GM18505 (cell line): ENCODE measurements at regions not wholly inside any gene's neighbourhood (a gene's known extent, or its start where the extent isn't known, plus 50 kb on each side); places are given as distances from the start of the nearest gene placed in this dataset.
A peak's percentile ranks its signal among the peaks of the same experiment; 100 is the strongest.

ENCODE experiments used
- ATAC-seq: cut with Tn5 transposase; IDR thresholded peaks from one replicate; pipeline ENCODE4 v1.9.1; 2021; ENCODE audit not compliant: unreplicated experiment
- POLR2A ChIP-seq: IDR thresholded peaks from 4 replicates; pipeline ENCODE4 v1.6.1; 2011; ENCODE audit warnings: borderline replicate concordance; ENCODE audit not compliant: insufficient read depth, insufficient read length; ENCODE audit errors: extremely low read depth

DNA sequence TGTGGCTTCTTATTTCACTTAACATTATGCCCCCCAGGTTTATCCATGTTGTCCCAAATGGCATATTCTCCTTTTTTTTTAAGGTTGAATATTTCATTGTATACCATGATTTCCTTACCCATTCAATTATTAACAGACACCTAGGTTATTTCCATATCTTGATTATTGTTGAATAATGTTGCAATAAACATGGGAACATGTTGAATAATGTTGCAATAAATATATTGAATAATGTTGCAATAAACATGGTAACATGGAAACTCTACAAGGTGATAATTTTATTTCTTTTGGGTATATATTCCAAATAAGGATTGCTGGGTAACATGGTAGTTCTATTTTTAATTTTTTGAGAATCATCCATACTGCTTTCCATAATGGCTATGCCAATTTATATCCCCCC lies 648.1 kb downstream of the MMUT start:
- no peak for ATAC-seq
- TF ChIP-seq POLR2A: no peak

DNA sequence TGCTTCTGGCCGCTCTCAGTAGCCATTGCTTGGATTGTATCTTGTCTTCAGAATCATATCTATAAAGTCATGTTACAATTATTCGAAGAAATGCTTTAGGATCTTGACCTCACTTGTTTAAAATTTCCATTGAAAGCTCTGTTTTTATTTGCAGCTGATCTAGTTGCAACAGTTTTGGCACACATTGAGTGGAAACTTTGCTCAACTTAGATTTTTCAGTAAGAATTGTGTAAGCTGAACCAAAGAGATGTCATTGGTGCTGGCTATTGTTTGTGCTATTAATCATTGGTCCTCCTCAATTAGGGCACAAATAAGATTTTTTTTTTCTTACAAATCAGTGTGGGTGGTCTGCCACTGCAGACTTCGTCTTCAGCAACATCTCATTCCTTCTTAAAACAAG lies 649.2 kb downstream of the MMUT start:
- TF ChIP-seq POLR2A: no peak
- no peak for ATAC-seq

DNA sequence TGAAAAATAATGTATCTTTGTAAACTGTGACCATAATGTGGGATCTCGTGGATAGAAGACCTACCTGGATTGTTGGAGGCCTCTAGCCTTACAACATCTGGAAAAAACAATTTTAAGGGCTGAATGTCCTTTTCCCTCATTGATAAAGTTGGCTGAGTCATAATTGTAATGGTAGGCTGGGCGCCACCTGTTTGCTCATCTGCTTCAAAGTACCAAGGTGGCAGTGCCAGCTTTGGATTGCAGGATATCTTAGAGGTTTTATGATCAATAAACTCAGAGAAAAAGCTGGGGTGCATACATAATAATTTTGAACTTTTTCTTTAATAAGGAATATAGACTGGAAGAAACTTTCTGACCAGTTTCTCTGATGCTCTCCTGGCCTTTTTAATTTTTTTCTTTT lies 653.4 kb downstream of the MMUT start:
- no peak for ATAC-seq
- no peak for TF ChIP-seq POLR2A

DNA sequence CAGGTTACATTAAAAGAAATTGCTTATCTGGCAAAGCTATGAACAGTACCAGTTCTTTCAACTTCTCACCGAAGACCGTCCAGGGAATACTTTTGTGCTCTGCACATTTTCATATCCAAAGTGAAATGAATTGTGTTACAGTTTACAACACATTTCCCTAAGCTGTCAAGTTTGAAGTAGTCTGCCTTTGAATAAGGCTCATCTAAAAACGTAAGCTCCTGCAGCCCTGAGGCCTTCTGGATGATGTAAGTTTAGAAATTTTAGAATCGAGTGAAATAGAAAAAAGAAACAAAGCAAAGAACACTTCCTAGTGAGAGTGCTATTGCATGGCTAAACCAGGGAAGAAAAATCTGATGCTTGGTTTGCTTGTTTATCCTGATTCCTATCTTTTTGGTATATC lies 653.8 kb downstream of the MMUT start:
- TF ChIP-seq POLR2A: no peak
- ATAC-seq: no peak

DNA sequence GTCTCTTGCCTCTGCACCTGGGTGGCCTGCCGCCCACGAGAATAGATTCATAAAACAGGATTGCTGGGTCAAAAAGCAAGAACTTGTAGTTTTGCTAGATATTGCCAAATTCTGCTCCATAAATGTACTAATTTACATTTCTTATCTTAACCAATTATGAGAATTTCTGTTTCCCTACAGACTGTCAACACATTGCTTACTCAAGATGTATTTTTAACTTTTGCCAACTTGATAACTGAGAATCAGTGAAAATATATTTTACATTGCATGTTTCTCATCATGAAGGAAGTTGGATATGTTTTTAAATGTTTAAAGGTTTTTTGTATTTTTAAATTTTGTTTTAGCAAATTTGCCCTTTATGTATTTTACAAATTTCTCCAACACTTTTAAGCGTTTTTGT lies 664.8 kb downstream of the MMUT start:
- TF ChIP-seq POLR2A: no peak
- ATAC-seq: no peak

DNA sequence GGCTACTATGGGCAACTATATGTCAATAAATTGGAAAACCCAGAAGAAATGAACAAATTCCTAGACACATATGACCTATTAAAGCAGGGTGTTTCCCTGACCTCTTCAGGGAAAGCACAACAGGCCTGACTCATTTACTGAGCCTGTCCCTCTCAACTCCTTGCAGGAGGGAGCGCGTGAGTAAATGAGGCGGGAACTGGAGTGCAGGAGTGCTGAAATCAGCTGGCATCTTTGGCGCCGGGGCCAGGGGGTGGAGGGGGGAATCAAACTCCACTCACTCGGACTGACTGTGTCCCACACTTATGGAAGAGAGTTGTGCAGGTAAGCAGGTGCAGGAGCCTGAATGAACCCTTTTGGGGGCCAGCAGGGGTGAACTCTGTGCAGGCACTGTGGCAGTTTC lies 671.2 kb upstream of the PTCHD4 start:
- TF ChIP-seq POLR2A: no peak
- ATAC-seq: no peak

DNA sequence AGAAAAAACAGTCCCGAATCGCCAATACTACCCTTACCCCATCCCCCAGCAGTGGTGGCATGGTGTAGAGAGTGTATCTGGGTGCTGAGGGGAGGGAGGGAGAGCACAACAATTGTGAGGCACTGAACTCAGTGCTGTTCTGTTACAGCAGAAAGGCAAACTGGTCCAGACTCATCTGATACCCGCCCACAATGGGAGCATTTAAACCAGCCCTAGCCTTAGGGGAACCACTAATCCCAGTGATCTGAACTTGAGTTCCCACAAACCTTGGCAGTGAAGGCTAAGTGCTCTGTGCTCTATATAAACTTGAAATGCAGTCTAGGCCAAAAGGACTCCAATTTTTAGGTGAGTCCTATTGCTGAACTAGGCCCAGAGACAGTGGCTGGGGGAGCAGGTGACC lies 666.4 kb upstream of the PTCHD4 start:
- ATAC-seq: no peak

DNA sequence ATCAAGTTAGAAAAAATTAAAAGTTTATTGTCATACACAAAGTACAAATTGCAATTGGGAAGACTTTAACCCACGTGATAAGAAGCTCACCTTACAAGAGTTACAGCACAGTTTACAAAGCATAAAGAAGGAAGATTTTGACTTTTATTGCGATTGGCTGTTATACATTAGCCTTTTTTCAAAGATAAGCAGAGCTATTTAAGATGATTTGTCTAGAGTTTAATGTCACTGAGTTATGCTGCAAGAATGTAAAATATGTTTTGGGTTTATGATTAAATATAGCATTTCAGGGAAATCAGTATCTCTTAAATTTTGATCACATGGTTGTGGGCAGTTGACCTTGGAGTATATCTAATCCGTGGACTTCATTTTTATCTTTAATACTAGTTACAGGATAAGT lies 664.2 kb upstream of the PTCHD4 start:
- TF ChIP-seq POLR2A: no peak
- no peak for ATAC-seq

More for the DNA sequence above, 666.4 kb upstream of the PTCHD4 start:
- no peak for TF ChIP-seq POLR2A

DNA sequence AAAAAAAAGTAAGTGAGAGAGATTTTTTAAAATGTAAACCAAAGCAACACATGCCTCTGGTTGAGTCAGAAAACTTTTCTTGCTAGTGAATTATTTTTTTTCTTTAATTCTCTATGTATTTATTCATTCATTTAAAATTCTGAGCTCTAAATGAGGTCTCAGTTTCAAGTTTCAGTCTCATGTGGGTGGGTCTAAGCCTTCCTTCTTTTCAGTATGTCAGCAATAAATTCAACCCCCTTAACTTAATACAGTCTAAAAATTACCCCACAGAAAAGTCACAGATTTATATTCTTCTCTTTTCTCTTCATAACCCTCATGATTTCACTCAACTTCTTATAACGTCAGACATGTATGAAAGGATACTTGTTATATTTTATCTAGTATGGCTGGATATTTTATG lies 663.3 kb upstream of the PTCHD4 start:
- TF ChIP-seq POLR2A: no peak
- ATAC-seq: no peak

DNA sequence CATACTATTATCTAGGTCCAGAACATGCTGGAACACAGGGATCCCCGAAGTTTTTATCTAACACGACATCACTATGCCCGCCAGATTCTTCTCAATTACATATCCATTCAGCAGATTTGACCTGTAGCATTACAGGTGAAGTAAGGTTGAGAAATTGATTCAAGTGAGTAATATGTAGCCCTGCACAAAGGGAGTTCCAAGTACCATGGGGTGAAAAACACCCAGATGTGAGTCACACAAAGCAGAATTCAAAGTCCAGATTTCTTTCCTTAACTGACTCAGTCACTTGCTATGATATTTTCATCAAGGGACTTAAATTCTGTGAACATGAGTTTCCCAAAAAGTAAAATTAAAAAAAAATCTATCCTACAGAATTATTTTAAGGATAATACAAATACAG lies 655.4 kb upstream of the PTCHD4 start:
- TF ChIP-seq POLR2A: no peak
- ATAC-seq: no peak

DNA sequence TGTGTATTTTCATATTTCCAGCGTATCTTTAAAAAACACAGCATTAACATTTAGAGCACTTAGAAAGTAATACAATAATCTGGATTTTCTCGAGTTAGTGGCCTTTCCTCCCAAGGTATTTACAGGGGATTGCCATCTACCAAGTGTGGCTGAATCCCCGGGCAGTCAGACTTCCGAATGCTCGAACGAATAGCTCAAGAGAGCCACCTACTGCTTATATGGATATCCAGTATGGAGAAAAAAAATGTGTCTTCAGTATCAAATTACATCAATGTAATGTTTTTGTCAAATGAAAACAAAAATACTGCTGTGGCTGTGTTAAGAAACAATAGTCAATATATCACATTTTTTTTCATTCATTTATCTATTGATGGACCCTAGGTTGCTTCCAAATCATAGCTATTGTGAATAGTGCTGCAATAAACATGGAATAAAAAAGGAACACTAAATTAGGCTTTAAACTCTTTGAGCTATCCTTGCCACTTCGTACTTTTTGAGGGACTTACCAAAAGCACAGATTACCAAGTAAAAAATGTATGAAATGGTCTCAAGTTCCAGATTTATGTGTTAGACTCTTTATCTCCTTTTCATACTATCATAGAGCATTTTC lies 654.5 kb upstream of the PTCHD4 start:
- no peak for TF ChIP-seq POLR2A
- ATAC-seq: peak; percentile 52

DNA sequence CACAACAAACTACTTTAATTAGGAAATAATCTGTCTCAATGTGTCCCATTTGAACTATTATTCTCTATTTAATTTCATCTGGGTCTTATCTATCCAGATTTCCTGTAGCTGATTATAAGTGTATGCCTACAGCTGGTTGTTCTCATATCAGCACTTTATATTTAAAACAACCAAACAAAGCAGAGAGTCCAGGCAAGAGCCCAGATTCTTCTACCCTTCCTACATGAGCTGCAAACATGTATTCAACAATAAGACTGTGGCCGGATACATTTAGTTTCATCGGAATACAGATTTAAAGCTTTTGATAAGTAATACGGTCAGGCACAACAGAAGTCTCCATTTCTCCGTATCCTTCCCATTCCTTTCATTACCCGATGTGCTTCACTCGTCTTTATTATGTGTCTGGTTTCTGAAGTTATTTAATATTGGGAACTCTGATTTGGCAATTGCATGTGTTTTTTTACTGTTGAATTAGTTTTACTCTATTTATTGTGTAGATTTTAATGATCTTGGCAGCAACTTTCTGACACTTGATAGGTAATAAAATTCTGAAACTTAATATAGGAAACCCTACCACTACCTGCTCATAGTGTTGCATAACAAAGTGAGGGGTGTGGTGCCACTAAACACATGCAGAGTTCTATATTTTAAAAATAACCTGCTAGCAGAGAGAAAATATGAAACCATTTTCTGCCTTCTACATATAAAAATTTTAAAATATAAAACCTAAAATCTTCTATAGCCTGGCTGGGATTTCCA lies 653.5 kb upstream of the PTCHD4 start:
- ATAC-seq: no peak

DNA sequence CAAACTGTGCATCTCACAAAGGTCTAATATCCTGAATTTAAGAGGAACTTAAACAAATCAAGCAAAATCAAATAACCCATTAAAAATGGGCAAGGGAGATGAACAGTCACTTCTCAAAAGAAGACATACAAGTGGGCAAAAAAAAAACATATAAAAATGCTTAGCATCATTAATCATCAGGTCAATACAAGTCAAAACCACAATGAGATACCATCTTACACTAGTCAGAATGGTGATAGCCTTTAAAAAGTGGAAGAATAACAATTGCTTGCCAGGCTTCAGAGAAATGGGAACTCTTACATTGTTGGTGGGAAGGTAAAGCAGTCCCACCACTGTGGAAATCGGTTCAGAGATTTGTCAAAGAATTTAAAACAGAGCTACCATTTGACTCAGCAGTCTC lies 646.7 kb upstream of the PTCHD4 start:
- ATAC-seq: no peak
- no peak for TF ChIP-seq POLR2A

More for the DNA sequence above, 653.5 kb upstream of the PTCHD4 start:
- TF ChIP-seq POLR2A: no peak

DNA sequence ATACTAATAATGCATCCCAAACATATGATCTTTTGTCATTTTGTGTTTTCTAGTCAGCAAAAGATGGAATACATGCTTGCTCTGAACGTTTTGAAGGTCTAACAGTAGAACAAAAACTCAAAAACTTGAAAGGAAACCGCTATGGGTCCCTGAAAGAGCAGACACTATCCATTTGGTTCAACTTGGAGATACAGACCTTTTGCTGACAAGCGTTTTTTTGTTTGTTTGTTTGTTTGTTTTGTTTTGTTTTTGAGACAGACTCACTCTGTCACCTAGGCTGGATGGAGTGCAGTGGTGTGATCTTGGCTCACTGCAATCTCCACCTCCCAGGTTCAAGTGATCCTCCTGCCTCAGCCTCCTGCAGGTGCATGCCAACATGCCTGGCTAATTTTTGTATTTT lies 644.3 kb upstream of the PTCHD4 start:
- no peak for ATAC-seq
- TF ChIP-seq POLR2A: no peak
